ENCODE measurements at regions not wholly inside any gene's neighbourhood (a gene's known extent, or its start where the extent isn't known, plus 50 kb on each side); places are given as distances from the start of the nearest gene placed in this dataset.
"Not testable (repeated sequence)": the region's sequence is repeated elsewhere in the genome, so short reads cannot be mapped to it uniquely, and the experiment has no call there.

DNA sequence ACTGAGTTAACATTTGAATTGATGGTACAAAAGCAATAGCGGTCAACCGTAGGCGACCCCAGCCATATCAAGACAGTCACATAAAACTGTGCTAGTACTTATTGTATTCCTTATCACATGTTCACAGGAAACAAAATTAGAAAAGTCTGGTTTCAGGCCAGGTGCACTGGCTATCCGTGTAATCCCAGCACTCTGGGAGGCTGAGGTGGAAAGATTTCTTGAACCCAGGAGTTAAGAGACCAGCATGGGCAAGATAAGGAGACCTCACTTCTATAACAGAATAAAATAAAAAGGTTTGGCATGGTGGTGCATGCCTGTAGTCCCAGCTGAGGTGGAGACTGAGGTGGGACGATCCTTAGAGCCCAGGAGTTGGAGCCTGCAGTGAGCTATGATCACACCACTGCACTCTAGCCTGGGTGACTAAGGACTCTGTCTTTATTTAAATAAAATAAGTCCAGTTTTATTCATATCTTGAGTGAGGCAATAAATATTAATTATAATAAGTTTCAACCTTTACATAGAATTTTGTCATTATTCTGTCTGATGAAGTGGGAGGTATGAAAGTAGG lies 84.1 kb upstream of the RGPD4 start:
- CTCF ChIA-PET = no interaction called here
- no peaks in the 10 kb centered on the region for H3K36me3 Mint-ChIP-seq (ENCODE audit: insufficient read depth, unreplicated experiment)
- H3K27ac Mint-ChIP-seq (ENCODE audit: unreplicated experiment) = no peak overlapping the region
- no peaks in the 10 kb centered on the region for H3K4me1 Mint-ChIP-seq (ENCODE audit: low read depth, unreplicated experiment)
- BruUV-seq (replicated peaks) = no TSS peak
- no peak for DNase-seq
- intact Hi-C loops (cut with micrococcal nuclease; ENCODE audit: unreplicated experiment) = no loop called here
- H3K27me3 Mint-ChIP-seq (ENCODE audit: unreplicated experiment) = no peaks in the 10 kb centered on the region
- peaks cover 9% of the 10 kb centered on the region for H3K9me3 Mint-ChIP-seq (ENCODE audit: low read depth, unreplicated experiment)
- H3K4me3 Mint-ChIP-seq (ENCODE audit: low read depth, unreplicated experiment) = no peak overlapping the region
- TF ChIP-seq, protein P1, sequence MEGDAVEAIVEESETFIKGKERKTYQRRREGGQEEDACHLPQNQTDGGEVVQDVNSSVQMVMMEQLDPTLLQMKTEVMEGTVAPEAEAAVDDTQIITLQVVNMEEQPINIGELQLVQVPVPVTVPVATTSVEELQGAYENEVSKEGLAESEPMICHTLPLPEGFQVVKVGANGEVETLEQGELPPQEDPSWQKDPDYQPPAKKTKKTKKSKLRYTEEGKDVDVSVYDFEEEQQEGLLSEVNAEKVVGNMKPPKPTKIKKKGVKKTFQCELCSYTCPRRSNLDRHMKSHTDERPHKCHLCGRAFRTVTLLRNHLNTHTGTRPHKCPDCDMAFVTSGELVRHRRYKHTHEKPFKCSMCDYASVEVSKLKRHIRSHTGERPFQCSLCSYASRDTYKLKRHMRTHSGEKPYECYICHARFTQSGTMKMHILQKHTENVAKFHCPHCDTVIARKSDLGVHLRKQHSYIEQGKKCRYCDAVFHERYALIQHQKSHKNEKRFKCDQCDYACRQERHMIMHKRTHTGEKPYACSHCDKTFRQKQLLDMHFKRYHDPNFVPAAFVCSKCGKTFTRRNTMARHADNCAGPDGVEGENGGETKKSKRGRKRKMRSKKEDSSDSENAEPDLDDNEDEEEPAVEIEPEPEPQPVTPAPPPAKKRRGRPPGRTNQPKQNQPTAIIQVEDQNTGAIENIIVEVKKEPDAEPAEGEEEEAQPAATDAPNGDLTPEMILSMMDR (IDR thresholded peaks at IDR 0.05; ENCODE audit: unreplicated experiment) = no peak

DNA sequence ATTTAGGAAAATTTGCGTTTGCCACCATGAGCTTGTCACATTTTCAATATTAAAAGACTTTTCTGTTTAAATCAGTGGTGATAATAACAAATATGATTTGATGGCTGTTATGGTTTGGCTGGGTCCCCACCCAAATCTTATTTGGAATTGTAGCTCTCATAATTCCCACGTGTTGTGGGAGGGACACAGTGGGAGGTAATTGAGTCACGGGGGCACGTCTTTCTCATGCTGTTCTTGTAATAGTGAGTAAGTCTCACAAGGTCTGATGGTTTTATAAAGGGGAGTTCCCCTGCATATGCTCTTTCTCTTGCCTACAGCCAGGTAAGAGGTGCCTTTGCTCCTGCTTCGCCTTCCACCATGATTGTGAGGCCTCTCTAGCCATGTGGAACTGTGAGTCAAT lies 83.4 kb upstream of the RGPD4 start:
- peaks cover 9% of the 10 kb centered on the region for H3K9me3 Mint-ChIP-seq (ENCODE audit: low read depth, unreplicated experiment)
- H3K4me3 Mint-ChIP-seq (ENCODE audit: low read depth, unreplicated experiment) = no peak overlapping the region
- TF ChIP-seq, protein P1 (IDR thresholded peaks at IDR 0.05; ENCODE audit: unreplicated experiment) = no peak
- intact Hi-C loops (cut with micrococcal nuclease; ENCODE audit: unreplicated experiment) = no loop called here
- H3K27ac Mint-ChIP-seq (ENCODE audit: unreplicated experiment) = no peak overlapping the region
- no peaks in the 10 kb centered on the region for H3K36me3 Mint-ChIP-seq (ENCODE audit: insufficient read depth, unreplicated experiment)
- no peaks in the 10 kb centered on the region for H3K27me3 Mint-ChIP-seq (ENCODE audit: unreplicated experiment)
- DNase-seq = no peak
- BruUV-seq (replicated peaks) = no TSS peak
- CTCF ChIA-PET = no interaction called here
- no peaks in the 10 kb centered on the region for H3K4me1 Mint-ChIP-seq (ENCODE audit: low read depth, unreplicated experiment)

DNA sequence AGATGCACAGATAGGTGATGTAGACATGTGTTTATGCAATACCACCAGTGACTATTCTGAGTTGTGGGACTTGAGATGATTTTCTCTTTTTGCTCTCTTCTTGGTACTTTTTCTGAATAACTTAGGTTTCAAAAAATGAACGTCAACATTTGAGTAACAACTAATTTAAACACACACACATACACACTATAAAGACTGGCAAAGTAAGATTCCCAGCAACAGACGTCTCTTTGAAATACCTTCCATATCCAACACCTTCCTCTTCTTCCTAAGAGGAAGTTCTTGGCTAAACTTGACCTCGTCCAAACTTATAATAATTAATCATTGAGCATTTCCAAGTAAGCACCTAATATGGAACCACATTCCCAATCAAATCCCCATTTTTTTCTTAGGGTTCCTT lies 81.6 kb upstream of the RGPD4 start:
- Mint-ChIP-seq H3K9me3 (ENCODE audit: low read depth, unreplicated experiment) (peaks cover 5% of the 10 kb centered on the region), H3K4me3 (ENCODE audit: low read depth, unreplicated experiment) (no peak overlapping the region), H3K27ac (ENCODE audit: unreplicated experiment) (no peak overlapping the region), H3K4me1 (ENCODE audit: low read depth, unreplicated experiment) (no peaks in the 10 kb centered on the region), H3K27me3 (ENCODE audit: unreplicated experiment) (no peaks in the 10 kb centered on the region), H3K36me3 (ENCODE audit: insufficient read depth, unreplicated experiment) (no peaks in the 10 kb centered on the region)
- TF ChIP-seq, protein P1 (IDR thresholded peaks at IDR 0.05; ENCODE audit: unreplicated experiment) = no peak
- no TSS peak for BruUV-seq (replicated peaks)
- intact Hi-C loops (cut with micrococcal nuclease; ENCODE audit: unreplicated experiment) = no loop called here
- no peak for DNase-seq
- CTCF ChIA-PET = no interaction called here

DNA sequence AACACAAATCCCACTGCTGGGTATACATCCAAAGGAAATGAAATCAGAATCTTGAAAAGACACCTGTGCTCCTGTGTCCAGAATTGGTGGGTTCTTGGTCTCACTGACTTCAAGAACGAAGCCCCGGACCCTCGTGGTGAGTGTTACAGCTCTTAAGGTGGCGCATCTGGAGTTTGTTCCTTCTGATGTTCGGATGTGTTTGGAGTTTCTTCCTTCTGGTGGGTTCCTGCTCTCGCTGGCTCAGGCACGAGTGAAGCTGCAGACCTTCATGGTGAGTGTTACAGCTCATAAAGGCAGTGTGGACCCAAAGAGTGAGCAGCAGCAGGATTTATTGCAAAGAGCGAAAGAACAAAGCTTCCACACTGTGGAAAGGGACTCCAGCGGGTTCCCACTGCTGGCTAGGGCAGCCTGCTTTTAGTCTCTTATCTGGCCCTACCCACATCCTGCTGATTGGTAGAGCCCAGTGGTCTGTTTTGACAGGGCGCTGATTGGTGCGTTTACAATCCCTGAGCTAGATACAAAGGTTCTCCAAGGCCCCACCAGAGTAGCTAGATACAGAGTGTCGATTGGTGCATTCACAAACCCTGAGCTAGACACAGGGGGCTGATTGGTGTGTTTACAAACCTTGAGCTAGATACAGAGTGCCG lies 80.0 kb upstream of the RGPD4 start:
- intact Hi-C loops (cut with micrococcal nuclease; ENCODE audit: unreplicated experiment) = not testable (repeated sequence)

DNA sequence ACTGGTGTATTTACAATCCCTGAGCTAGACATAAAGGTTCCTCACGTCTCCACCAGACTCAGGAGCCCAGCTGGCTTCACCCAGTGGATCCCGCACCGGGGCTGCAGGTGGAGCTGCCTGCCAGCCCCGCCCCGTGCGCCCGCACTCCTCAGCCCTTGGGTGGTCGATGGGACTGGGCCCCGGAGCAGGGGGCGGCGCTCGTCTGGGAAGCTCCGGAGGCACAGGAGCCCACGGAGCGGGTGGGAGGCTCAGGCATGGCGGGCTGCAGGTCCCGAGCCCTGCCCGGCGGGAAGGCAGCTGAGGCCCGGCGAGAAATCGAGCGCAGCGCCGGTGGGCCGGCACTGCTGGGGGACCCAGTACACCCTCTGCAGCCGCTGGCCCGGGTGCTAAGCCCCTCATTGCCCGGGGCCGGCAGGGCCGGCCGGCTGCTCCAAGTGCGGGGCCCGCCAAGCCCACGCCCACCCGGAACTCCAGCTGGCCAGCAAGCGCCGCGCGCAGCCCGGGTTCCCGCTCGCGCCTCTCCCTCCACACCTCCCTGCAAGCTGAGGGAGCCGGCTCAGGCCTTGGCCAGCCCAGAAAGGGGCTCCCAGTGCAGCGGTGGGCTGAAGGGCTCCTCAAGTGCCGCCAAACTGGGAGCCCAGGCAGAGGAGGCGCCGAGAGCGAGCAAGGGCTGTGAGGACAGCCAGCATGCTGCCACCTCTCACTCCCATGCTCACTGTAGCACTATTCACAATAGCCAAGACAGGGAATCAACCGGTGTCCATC lies 79.3 kb upstream of the RGPD4 start:
- CTCF ChIA-PET; H3K4me1 Mint-ChIP-seq (ENCODE audit: low read depth, unreplicated experiment); H3K27ac Mint-ChIP-seq (ENCODE audit: unreplicated experiment); DNase-seq; H3K4me3 Mint-ChIP-seq (ENCODE audit: low read depth, unreplicated experiment); H3K9me3 Mint-ChIP-seq (ENCODE audit: low read depth, unreplicated experiment); H3K27me3 Mint-ChIP-seq (ENCODE audit: unreplicated experiment); H3K36me3 Mint-ChIP-seq (ENCODE audit: insufficient read depth, unreplicated experiment); BruUV-seq (replicated peaks); intact Hi-C loops (cut with micrococcal nuclease; ENCODE audit: unreplicated experiment): not testable (repeated sequence)

More for the DNA sequence above, 80.0 kb upstream of the RGPD4 start:
- H3K27me3 Mint-ChIP-seq (ENCODE audit: unreplicated experiment); CTCF ChIA-PET; H3K36me3 Mint-ChIP-seq (ENCODE audit: insufficient read depth, unreplicated experiment); BruUV-seq (replicated peaks); H3K4me1 Mint-ChIP-seq (ENCODE audit: low read depth, unreplicated experiment); H3K9me3 Mint-ChIP-seq (ENCODE audit: low read depth, unreplicated experiment); H3K27ac Mint-ChIP-seq (ENCODE audit: unreplicated experiment); H3K4me3 Mint-ChIP-seq (ENCODE audit: low read depth, unreplicated experiment); DNase-seq: not testable (repeated sequence)
